GM12865 (cell line): ENCODE measurements at regions not wholly inside any gene's neighbourhood (a gene's known extent, or its start where the extent isn't known, plus 50 kb on each side); places are given as distances from the start of the nearest gene placed in this dataset.

Experiments
- DNase-seq: peaks from one replicate; pipeline ENCODE4 v3.0.0; 2010; ENCODE audit warnings: low read depth
- H3K4me3 ChIP-seq: 2 replicates; pipeline ENCODE4 v1.5.1; 2011; ENCODE audit warnings: mild to moderate bottlenecking, low read depth, low read length, control low read depth
- TF ChIP-seq, protein P1 (sequence below): IDR thresholded peaks from 2 replicates; pipeline ENCODE4 v1.5.1; 2011; ENCODE audit warnings: low read length, control low read depth, low read depth, inconsistent platforms; ENCODE audit not compliant: insufficient read depth; ENCODE audit errors: missing control alignments

DNA sequence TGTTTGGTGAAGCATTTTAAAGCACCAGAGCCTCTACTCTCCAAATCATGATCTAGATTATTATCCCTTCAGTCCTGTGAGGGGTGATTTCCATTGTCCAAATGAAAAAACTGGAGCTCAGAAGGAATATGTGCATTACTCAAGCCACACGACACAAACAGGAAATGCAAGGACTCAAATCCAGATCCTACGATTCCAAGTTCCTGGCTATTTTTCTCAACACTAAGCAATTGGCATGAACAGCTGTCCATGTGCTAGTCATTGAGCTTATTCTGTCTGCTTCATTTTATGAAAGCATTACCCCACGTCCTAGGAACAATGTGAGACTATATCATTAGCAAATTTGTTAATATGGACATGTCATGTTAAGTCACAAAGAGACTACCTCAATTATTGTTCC, 273.1 kb upstream of the LYPLAL1 start:
- no peak overlapping the region for H3K4me3 ChIP-seq
- DNase-seq: no peak
- TF ChIP-seq, protein P1, sequence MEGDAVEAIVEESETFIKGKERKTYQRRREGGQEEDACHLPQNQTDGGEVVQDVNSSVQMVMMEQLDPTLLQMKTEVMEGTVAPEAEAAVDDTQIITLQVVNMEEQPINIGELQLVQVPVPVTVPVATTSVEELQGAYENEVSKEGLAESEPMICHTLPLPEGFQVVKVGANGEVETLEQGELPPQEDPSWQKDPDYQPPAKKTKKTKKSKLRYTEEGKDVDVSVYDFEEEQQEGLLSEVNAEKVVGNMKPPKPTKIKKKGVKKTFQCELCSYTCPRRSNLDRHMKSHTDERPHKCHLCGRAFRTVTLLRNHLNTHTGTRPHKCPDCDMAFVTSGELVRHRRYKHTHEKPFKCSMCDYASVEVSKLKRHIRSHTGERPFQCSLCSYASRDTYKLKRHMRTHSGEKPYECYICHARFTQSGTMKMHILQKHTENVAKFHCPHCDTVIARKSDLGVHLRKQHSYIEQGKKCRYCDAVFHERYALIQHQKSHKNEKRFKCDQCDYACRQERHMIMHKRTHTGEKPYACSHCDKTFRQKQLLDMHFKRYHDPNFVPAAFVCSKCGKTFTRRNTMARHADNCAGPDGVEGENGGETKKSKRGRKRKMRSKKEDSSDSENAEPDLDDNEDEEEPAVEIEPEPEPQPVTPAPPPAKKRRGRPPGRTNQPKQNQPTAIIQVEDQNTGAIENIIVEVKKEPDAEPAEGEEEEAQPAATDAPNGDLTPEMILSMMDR: no peak

DNA sequence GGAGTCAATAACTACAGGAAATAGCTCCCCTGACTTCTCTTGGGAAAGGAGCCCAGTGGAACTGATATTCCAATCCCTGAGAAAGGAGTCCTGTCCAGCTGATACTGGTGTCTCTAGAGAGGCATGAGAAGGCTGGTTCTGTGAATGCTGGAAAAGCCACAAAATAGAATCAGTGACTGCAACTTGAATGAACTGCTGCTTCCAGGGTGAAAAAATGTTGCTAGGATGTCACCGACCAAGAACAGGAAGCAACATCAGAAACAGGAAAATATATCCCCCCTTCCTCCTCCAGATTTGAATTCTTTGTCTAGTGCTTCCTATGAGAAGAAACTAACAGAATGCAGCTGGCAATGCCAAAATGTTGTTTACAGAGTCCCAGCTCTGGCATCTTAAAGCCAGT, 269.3 kb upstream of the LYPLAL1 start:
- no peak overlapping the region for H3K4me3 ChIP-seq
- DNase-seq: no peak
- TF ChIP-seq, protein P1: no peak

DNA sequence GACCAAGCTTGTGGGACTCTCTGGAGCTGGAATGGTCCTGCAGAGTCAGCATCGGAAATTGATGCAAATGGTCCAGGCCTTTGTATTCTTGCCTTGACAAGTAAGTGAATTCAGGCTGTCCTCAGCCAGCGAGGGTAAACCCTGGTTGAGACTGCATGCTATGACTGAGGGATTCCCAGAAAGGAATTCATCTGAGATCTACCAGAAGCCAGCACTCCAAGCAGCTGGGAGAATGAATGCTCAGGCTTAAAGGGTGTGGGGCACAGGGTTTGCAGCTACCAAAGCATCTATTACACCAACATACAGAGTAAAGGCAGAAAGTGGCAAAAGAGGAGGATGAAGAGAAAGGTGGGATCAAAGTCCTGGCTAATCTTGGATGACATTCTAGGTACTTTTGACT, 257.0 kb upstream of the LYPLAL1 start:
- no peak for DNase-seq
- H3K4me3 ChIP-seq: no peak overlapping the region
- TF ChIP-seq, protein P1: no peak

DNA sequence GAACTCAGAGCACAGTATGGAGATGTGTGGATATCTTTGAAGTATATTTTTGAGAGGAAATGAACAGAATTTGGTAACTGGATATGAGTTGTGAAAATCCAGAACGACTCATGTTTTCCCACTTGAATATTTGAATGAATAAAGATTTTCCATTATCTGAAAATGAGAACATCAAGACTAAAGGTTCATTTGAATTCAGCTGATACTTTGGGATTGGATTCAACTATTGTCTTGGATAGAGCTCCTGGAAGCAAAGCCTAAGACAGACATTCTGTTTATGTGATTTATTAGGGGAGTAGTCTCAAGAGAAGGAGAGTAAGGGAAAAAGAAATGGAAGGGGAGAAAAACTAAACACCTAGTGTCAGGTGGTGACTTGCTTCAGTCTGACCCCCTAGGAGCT, 256.0 kb upstream of the LYPLAL1 start:
- TF ChIP-seq, protein P1: no peak
- DNase-seq: no peak
- no peak overlapping the region for H3K4me3 ChIP-seq

DNA sequence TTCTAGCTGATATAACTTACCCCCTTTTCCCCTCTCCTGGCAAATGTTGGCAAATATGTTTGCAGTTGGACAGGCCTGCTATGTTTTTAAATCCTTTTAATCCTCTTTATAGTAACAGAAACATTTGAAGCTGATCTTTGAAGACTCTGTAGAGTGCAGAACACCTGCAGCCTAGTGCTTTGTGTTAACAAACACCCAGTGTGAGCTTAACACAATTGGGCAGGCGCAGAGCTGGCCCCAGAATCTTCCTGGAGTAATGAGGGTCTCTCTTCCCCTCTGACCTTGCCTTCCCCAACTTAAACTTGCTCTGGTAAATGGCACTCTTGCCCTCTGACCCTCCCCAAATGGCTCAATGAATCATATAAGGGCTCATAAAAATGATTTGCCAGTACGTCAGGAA, 247.9 kb upstream of the LYPLAL1 start:
- TF ChIP-seq, protein P1: no peak
- H3K4me3 ChIP-seq: no peak overlapping the region
- no peak for DNase-seq

DNA sequence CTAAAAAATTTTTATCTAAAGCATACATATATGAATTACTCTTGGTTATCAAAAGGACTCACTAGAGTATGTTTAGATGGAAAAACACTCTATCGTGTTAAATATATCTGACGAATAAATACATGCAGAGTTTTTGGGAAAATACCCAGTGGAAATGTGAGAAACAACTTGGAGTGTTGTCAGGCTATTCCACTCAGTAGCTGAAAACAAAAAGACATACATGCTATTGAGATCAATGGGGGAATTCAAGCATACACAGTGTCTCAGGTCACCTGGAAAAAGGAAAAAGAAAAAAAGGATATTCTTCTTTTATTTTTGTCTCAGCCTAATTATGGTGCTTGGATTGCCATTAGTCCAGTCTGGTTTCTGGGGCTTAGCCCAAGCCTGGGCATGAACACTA, 247.0 kb upstream of the LYPLAL1 start:
- no peak overlapping the region for H3K4me3 ChIP-seq
- DNase-seq: no peak
- TF ChIP-seq, protein P1: no peak

DNA sequence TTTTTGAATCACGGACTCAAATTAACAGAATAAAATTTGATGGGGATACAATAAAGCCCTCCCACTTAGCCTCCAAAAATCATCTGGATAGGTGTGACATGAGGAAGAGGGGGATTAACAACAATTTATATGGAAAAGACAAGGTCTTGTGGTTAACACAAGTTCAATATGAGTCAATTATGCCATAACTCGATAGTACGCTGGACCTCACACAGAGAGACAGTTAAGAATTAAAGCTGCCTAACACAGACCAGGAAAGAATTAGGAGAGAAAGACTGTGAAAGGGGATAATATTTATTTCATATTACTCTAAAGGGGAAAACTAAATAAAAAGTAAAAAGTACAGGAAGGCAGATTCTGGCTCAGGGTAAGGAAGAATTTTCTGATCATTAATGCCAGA, 243.7 kb upstream of the LYPLAL1 start:
- TF ChIP-seq, protein P1: no peak
- H3K4me3 ChIP-seq: no peak overlapping the region
- no peak for DNase-seq
